ENCODE measurements at regions not wholly inside any gene's neighbourhood (a gene's known extent, or its start where the extent isn't known, plus 50 kb on each side); places are given as distances from the start of the nearest gene placed in this dataset.

DNA sequence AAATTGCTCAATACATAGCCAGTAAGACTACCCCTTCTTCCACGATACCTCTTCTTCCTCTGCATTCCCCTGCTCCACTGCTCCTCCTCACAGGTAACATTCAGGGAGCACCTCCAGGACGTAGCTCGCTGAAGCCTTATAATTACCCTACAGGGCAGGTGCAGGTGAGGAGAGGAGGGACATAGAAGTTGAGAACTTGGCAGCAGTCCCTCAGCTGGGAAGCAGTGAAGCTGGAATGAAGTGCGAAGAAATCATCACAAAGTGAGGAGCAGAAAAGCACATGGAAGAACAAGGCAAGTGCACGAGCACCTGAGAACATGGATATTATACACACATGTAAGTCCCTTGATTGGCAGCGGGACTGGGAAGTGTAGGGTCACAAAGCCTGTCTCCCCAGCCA lies 118.2 kb downstream of the HSD17B3 start:
- Histone ChIP-seq H3K9me3 (ENCODE audit: control insufficient read depth, insufficient read depth, low read depth, low read length) (no peaks in the 10 kb centered on the region), H3K4me3 (replicated peaks in 1 of 4; ENCODE audit: control extremely low read depth in 1 of 4, insufficient read depth in 1 of 4, low read depth in 3 of 4, low read length in 4 of 4) (no peak overlapping the region), H3K79me2 (ENCODE audit: control insufficient read depth, insufficient read depth, low read length) (no peaks in the 10 kb centered on the region), H3K36me3 (ENCODE audit: control insufficient read depth, insufficient read depth, low read length) (no peaks in the 10 kb centered on the region), H4K20me1 (ENCODE audit: control insufficient read depth, extremely low read depth, insufficient read depth, low read length) (no peaks in the 10 kb centered on the region), H3K4me1 (ENCODE audit: control insufficient read depth, extremely low read depth, insufficient read depth, low read length) (no peaks in the 10 kb centered on the region), H3K9ac (ENCODE audit: insufficient read depth, low read length) (no peak overlapping the region), H3K27ac (ENCODE audit: insufficient read depth, low read length) (no peak overlapping the region), H3K27me3 (ENCODE audit: control insufficient read depth, insufficient read depth, low read length) (no peaks in the 10 kb centered on the region), H3K4me2 (ENCODE audit: extremely low read depth, insufficient read depth, low read length) (no peak overlapping the region), H2AFZ (ENCODE audit: low read length) (no peak overlapping the region)
- DNase-seq (ENCODE audit: low read depth in 2 of 2): no peak
- TF ChIP-seq, protein P1, sequence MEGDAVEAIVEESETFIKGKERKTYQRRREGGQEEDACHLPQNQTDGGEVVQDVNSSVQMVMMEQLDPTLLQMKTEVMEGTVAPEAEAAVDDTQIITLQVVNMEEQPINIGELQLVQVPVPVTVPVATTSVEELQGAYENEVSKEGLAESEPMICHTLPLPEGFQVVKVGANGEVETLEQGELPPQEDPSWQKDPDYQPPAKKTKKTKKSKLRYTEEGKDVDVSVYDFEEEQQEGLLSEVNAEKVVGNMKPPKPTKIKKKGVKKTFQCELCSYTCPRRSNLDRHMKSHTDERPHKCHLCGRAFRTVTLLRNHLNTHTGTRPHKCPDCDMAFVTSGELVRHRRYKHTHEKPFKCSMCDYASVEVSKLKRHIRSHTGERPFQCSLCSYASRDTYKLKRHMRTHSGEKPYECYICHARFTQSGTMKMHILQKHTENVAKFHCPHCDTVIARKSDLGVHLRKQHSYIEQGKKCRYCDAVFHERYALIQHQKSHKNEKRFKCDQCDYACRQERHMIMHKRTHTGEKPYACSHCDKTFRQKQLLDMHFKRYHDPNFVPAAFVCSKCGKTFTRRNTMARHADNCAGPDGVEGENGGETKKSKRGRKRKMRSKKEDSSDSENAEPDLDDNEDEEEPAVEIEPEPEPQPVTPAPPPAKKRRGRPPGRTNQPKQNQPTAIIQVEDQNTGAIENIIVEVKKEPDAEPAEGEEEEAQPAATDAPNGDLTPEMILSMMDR (conservative IDR thresholded peaks at IDR 0.05 in 1 of 2, IDR thresholded peaks at IDR 0.05 in 1 of 2; ENCODE audit: low read depth in 1 of 2, low read length in 2 of 2): no peak
- TF ChIP-seq EZH2 (IDR thresholded peaks at IDR 0.05; ENCODE audit: low read length, missing control alignments): no peak

DNA sequence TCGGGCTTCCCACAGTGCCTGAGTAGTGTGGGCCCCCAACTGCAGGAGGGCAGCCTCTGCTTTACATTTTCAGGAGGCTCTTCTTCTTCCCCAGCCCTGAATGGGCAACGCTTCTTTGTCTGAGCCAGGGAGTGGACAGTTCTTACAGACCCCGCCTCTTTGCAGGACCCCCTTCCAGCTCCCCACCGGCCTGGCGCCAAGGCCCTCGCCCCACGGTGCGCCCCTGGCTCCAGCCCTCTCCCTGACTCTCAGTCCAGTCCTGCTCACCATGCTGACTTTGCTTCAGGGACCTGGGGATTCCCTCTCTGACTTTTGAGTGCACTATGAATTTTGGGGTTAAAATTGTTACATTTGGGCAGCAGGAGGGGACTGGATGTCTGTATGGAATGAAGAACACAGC lies 123.8 kb downstream of the HSD17B3 start:
- Histone ChIP-seq H4K20me1 (ENCODE audit: control insufficient read depth, extremely low read depth, insufficient read depth, low read length) (no peaks in the 10 kb centered on the region), H3K4me2 (ENCODE audit: extremely low read depth, insufficient read depth, low read length) (no peak overlapping the region), H3K4me3 (replicated peaks in 1 of 4; ENCODE audit: control extremely low read depth in 1 of 4, insufficient read depth in 1 of 4, low read depth in 3 of 4, low read length in 4 of 4) (no peak overlapping the region), H3K27ac (ENCODE audit: insufficient read depth, low read length) (no peak overlapping the region), H3K79me2 (ENCODE audit: control insufficient read depth, insufficient read depth, low read length) (no peaks in the 10 kb centered on the region), H2AFZ (ENCODE audit: low read length) (no peak overlapping the region), H3K4me1 (ENCODE audit: control insufficient read depth, extremely low read depth, insufficient read depth, low read length) (no peaks in the 10 kb centered on the region), H3K27me3 (ENCODE audit: control insufficient read depth, insufficient read depth, low read length) (peaks cover 8% of the 10 kb centered on the region), H3K9ac (ENCODE audit: insufficient read depth, low read length) (no peak overlapping the region), H3K9me3 (ENCODE audit: control insufficient read depth, insufficient read depth, low read depth, low read length) (no peaks in the 10 kb centered on the region), H3K36me3 (ENCODE audit: control insufficient read depth, insufficient read depth, low read length) (no peaks in the 10 kb centered on the region)
- TF ChIP-seq EZH2 (IDR thresholded peaks at IDR 0.05; ENCODE audit: low read length, missing control alignments): no peak
- TF ChIP-seq, protein P1 (conservative IDR thresholded peaks at IDR 0.05 in 1 of 2, IDR thresholded peaks at IDR 0.05 in 1 of 2; ENCODE audit: low read depth in 1 of 2, low read length in 2 of 2): no peak
- DNase-seq (ENCODE audit: low read depth in 2 of 2): no peak

DNA sequence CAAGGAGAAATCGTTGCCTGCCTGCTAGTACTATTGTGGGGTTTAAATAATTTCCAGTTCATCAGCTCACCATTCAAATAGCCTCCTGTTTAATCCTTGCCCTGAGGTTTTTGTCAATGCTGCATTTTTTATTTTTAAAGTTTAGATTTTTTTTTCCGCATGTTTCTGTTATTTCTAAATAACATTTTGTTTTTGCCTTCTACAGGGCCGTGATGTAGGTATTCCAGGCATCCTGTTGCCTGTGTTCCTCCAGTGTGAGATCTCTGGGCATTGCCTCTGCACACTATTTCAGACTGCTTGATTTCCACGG lies 124.3 kb downstream of the HSD17B3 start:
- H3K9me3 ChIP-seq (ENCODE audit: control insufficient read depth, insufficient read depth, low read depth, low read length): no peaks in the 10 kb centered on the region
- no peaks in the 10 kb centered on the region for H4K20me1 ChIP-seq (ENCODE audit: control insufficient read depth, extremely low read depth, insufficient read depth, low read length)
- H3K79me2 ChIP-seq (ENCODE audit: control insufficient read depth, insufficient read depth, low read length): no peaks in the 10 kb centered on the region
- H3K27me3 ChIP-seq (ENCODE audit: control insufficient read depth, insufficient read depth, low read length): peaks cover 8% of the 10 kb centered on the region
- TF ChIP-seq EZH2 (IDR thresholded peaks at IDR 0.05; ENCODE audit: low read length, missing control alignments): no peak
- TF ChIP-seq, protein P1 (conservative IDR thresholded peaks at IDR 0.05 in 1 of 2, IDR thresholded peaks at IDR 0.05 in 1 of 2; ENCODE audit: low read depth in 1 of 2, low read length in 2 of 2): no peak
- no peaks in the 10 kb centered on the region for H3K36me3 ChIP-seq (ENCODE audit: control insufficient read depth, insufficient read depth, low read length)
- H3K27ac ChIP-seq (ENCODE audit: insufficient read depth, low read length): no peak overlapping the region
- no peak overlapping the region for H2AFZ ChIP-seq (ENCODE audit: low read length)
- H3K4me3 ChIP-seq (replicated peaks in 1 of 4; ENCODE audit: control extremely low read depth in 1 of 4, insufficient read depth in 1 of 4, low read depth in 3 of 4, low read length in 4 of 4): no peak overlapping the region
- DNase-seq (ENCODE audit: low read depth in 2 of 2): no peak
- H3K4me1 ChIP-seq (ENCODE audit: control insufficient read depth, extremely low read depth, insufficient read depth, low read length): no peaks in the 10 kb centered on the region
- H3K9ac ChIP-seq (ENCODE audit: insufficient read depth, low read length): no peak overlapping the region
- no peak overlapping the region for H3K4me2 ChIP-seq (ENCODE audit: extremely low read depth, insufficient read depth, low read length)
